Skeletal muscle satellite cell (primary cell): ENCODE measurements at regions not wholly inside any gene's neighbourhood (a gene's known extent, or its start where the extent isn't known, plus 50 kb on each side); places are given as distances from the start of the nearest gene placed in this dataset.

Experiments
- H3K27me3 ChIP-seq: 2 replicates; pipeline ENCODE4 v1.7.0; 2013; ENCODE audit warnings: low read length; ENCODE audit not compliant: control insufficient read depth, insufficient read depth
- H3K36me3 ChIP-seq: 2 replicates; pipeline ENCODE4 v1.7.0; 2013; ENCODE audit warnings: mild to moderate bottlenecking, control low read depth, low read length; ENCODE audit not compliant: insufficient read depth
- H3K4me1 ChIP-seq: 2 replicates; pipeline ENCODE4 v1.7.0; 2013; ENCODE audit warnings: low read length; ENCODE audit not compliant: control insufficient read depth, insufficient read depth
- H3K4me2 ChIP-seq: 2 replicates; pipeline ENCODE4 v1.7.0; 2013; ENCODE audit warnings: mild to moderate bottlenecking, low read length
- H3K4me3 ChIP-seq: 2 replicates; pipeline ENCODE4 v1.7.0; 2013; ENCODE audit warnings: low read length
- H3K9ac ChIP-seq: 2 replicates; pipeline ENCODE4 v1.7.0; 2013; ENCODE audit warnings: mild to moderate bottlenecking, low read depth, low read length, moderate library complexity
- H3K9me3 ChIP-seq: replicated peaks from 2 replicates; pipeline ENCODE4 v1.7.0; 2013; ENCODE audit warnings: mild to moderate bottlenecking, control low read depth, low read length

GRCh38 chr2:188820576-188820975 lies 153.6 kb upstream of the COL3A1 start:
- H3K4me1 ChIP-seq: no peaks in the 10 kb centered on the region
- H3K9ac ChIP-seq: no peak overlapping the region
- no peak overlapping the region for H3K4me3 ChIP-seq
- no peak overlapping the region for H3K4me2 ChIP-seq
- H3K9me3 ChIP-seq: no peaks in the 10 kb centered on the region
- no peaks in the 10 kb centered on the region for H3K27me3 ChIP-seq
- no peaks in the 10 kb centered on the region for H3K36me3 ChIP-seq

GRCh38 chr2:188824125-188824524 lies 150.0 kb upstream of the COL3A1 start:
- Histone ChIP-seq H3K4me3 (no peak overlapping the region), H3K4me1 (no peaks in the 10 kb centered on the region), H3K9me3 (no peaks in the 10 kb centered on the region), H3K27me3 (no peaks in the 10 kb centered on the region), H3K36me3 (no peaks in the 10 kb centered on the region), H3K9ac (no peak overlapping the region), H3K4me2 (no peak overlapping the region)

GRCh38 chr2:188833331-188833730 lies 140.8 kb upstream of the COL3A1 start:
- H3K36me3 ChIP-seq: no peaks in the 10 kb centered on the region
- no peak overlapping the region for H3K9ac ChIP-seq
- H3K27me3 ChIP-seq: no peaks in the 10 kb centered on the region
- no peaks in the 10 kb centered on the region for H3K4me1 ChIP-seq
- no peak overlapping the region for H3K4me2 ChIP-seq
- H3K9me3 ChIP-seq: no peaks in the 10 kb centered on the region
- no peak overlapping the region for H3K4me3 ChIP-seq

- Histone ChIP-seq H3K4me1 (no peaks in the 10 kb centered on the region), H3K4me3 (no peak overlapping the region), H3K27me3 (no peaks in the 10 kb centered on the region), H3K36me3 (no peaks in the 10 kb centered on the region), H3K9ac (no peak overlapping the region), H3K4me2 (no peak overlapping the region), H3K9me3 (no peaks in the 10 kb centered on the region)
These were observed 140.4 kb upstream of the COL3A1 start for GRCh38 chr2:188833799-188834198.

GRCh38 chr2:188835006-188835405 lies 139.2 kb upstream of the COL3A1 start:
- H3K9me3 ChIP-seq: no peaks in the 10 kb centered on the region
- H3K36me3 ChIP-seq: no peaks in the 10 kb centered on the region
- H3K27me3 ChIP-seq: no peaks in the 10 kb centered on the region
- H3K4me3 ChIP-seq: no peak overlapping the region
- no peaks in the 10 kb centered on the region for H3K4me1 ChIP-seq
- no peak overlapping the region for H3K9ac ChIP-seq
- H3K4me2 ChIP-seq: no peak overlapping the region

GRCh38 chr2:188835821-188836220 lies 138.4 kb upstream of the COL3A1 start:
- Histone ChIP-seq H3K36me3 (no peaks in the 10 kb centered on the region), H3K4me2 (no peak overlapping the region), H3K4me3 (no peak overlapping the region), H3K27me3 (no peaks in the 10 kb centered on the region), H3K9ac (no peak overlapping the region), H3K9me3 (no peaks in the 10 kb centered on the region), H3K4me1 (no peaks in the 10 kb centered on the region)

GRCh38 chr2:188845692-188846091 lies 128.5 kb upstream of the COL3A1 start:
- H3K9ac ChIP-seq: no peak overlapping the region
- H3K9me3 ChIP-seq: no peaks in the 10 kb centered on the region
- H3K4me2 ChIP-seq: no peak overlapping the region
- H3K36me3 ChIP-seq: no peaks in the 10 kb centered on the region
- no peak overlapping the region for H3K4me3 ChIP-seq
- peaks cover 5% of the 10 kb centered on the region for H3K4me1 ChIP-seq
- no peaks in the 10 kb centered on the region for H3K27me3 ChIP-seq

GRCh38 chr2:188848887-188849435 lies 125.2 kb upstream of the COL3A1 start:
- no peak overlapping the region for H3K9ac ChIP-seq
- H3K4me1 ChIP-seq: peaks cover 13% of the 10 kb centered on the region
- no peaks in the 10 kb centered on the region for H3K36me3 ChIP-seq
- H3K9me3 ChIP-seq: no peaks in the 10 kb centered on the region
- no peak overlapping the region for H3K4me2 ChIP-seq
- H3K4me3 ChIP-seq: no peak overlapping the region
- H3K27me3 ChIP-seq: no peaks in the 10 kb centered on the region

- Histone ChIP-seq H3K4me2 (no peak overlapping the region), H3K36me3 (no peaks in the 10 kb centered on the region), H3K9me3 (no peaks in the 10 kb centered on the region), H3K9ac (no peak overlapping the region), H3K4me3 (no peak overlapping the region), H3K27me3 (no peaks in the 10 kb centered on the region), H3K4me1 (peaks cover 13% of the 10 kb centered on the region)
These were observed 123.4 kb upstream of the COL3A1 start for GRCh38 chr2:188850786-188851185.

- no peak overlapping the region for H3K9ac ChIP-seq
- no peaks in the 10 kb centered on the region for H3K9me3 ChIP-seq
- H3K27me3 ChIP-seq: no peaks in the 10 kb centered on the region
These were observed 122.9 kb upstream of the COL3A1 start for GRCh38 chr2:188851311-188851710.

GRCh38 chr2:188851826-188852225 lies 122.3 kb upstream of the COL3A1 start:
- H3K9ac ChIP-seq: no peak overlapping the region
- no peaks in the 10 kb centered on the region for H3K9me3 ChIP-seq
- H3K36me3 ChIP-seq: no peaks in the 10 kb centered on the region
- no peak overlapping the region for H3K4me3 ChIP-seq
- H3K27me3 ChIP-seq: no peaks in the 10 kb centered on the region
- H3K4me2 ChIP-seq: no peak overlapping the region
- peaks cover 13% of the 10 kb centered on the region for H3K4me1 ChIP-seq

More at GRCh38 chr2:188851311-188851710, 122.9 kb upstream of the COL3A1 start:
- H3K4me1 ChIP-seq: peaks cover 13% of the 10 kb centered on the region
- H3K36me3 ChIP-seq: no peaks in the 10 kb centered on the region
- no peak overlapping the region for H3K4me3 ChIP-seq
- no peak overlapping the region for H3K4me2 ChIP-seq

- Histone ChIP-seq H3K36me3 (no peaks in the 10 kb centered on the region), H3K9ac (no peak overlapping the region), H3K9me3 (no peaks in the 10 kb centered on the region), H3K27me3 (no peaks in the 10 kb centered on the region), H3K4me1 (peaks cover 13% of the 10 kb centered on the region), H3K4me2 (no peak overlapping the region), H3K4me3 (no peak overlapping the region)
These were observed 121.4 kb upstream of the COL3A1 start for GRCh38 chr2:188852772-188853171.
